T-helper 1 cell treated with Interleukin-12 subunit alpha and Interleukin-12 subunit beta and Interleukin-4 antibody, amounts not matched to agents 30 μg/mL and 1 μg/mL, for 36 hours (primary cell): ENCODE measurements at regions not wholly inside any gene's neighbourhood (a gene's known extent, or its start where the extent isn't known, plus 50 kb on each side); places are given as distances from the start of the nearest gene placed in this dataset.

Experiments
- H3K27ac Mint-ChIP-seq: one replicate; pipeline ENCODE4 v1.8.0; 2021; ENCODE audit warnings: mild to moderate bottlenecking, mixed read lengths
- H3K27me3 Mint-ChIP-seq: one replicate; pipeline ENCODE4 v1.8.0; 2021; ENCODE audit warnings: low read depth, mixed read lengths
- H3K36me3 Mint-ChIP-seq: one replicate; pipeline ENCODE4 v1.8.0; 2021; ENCODE audit warnings: low read depth, mixed read lengths
- H3K4me1 Mint-ChIP-seq: one replicate; pipeline ENCODE4 v1.8.0; 2021; ENCODE audit warnings: low read depth, mixed read lengths
- H3K4me3 Mint-ChIP-seq: one replicate; pipeline ENCODE4 v1.8.0; 2021; ENCODE audit warnings: mild to moderate bottlenecking, moderate library complexity, mixed read lengths
- H3K9me3 Mint-ChIP-seq: one replicate; pipeline ENCODE4 v1.8.0; 2021; ENCODE audit warnings: mixed read lengths

- no peaks in the 10 kb centered on the region for H3K4me1 Mint-ChIP-seq
- H3K9me3 Mint-ChIP-seq: peaks cover 28% of the 10 kb centered on the region
- no peak overlapping the region for H3K4me3 Mint-ChIP-seq
- no peaks in the 10 kb centered on the region for H3K36me3 Mint-ChIP-seq
- no peak overlapping the region for H3K27ac Mint-ChIP-seq
- peaks cover 7% of the 10 kb centered on the region for H3K27me3 Mint-ChIP-seq
These were observed 246.0 kb upstream of the MOCS1 start for GRCh38 chr6:40180271-40180670.

GRCh38 chr6:40179496-40179895 is 245.2 kb upstream of the MOCS1 start:
- Mint-ChIP-seq H3K27ac (no peak overlapping the region), H3K36me3 (no peaks in the 10 kb centered on the region), H3K4me3 (no peak overlapping the region), H3K4me1 (no peaks in the 10 kb centered on the region), H3K9me3 (peaks cover 21% of the 10 kb centered on the region), H3K27me3 (peaks cover 7% of the 10 kb centered on the region)

- no peak overlapping the region for H3K4me3 Mint-ChIP-seq
- peaks cover 4% of the 10 kb centered on the region for H3K9me3 Mint-ChIP-seq
- no peak overlapping the region for H3K27ac Mint-ChIP-seq
- no peaks in the 10 kb centered on the region for H3K36me3 Mint-ChIP-seq
- no peaks in the 10 kb centered on the region for H3K4me1 Mint-ChIP-seq
- H3K27me3 Mint-ChIP-seq: peaks cover 6% of the 10 kb centered on the region
These were observed 243.3 kb upstream of the MOCS1 start for GRCh38 chr6:40177598-40177997.

- H3K4me1 Mint-ChIP-seq: no peaks in the 10 kb centered on the region
- peak overlapping the region; percentile 16 for H3K27ac Mint-ChIP-seq
- H3K36me3 Mint-ChIP-seq: no peaks in the 10 kb centered on the region
- H3K27me3 Mint-ChIP-seq: peaks cover 3% of the 10 kb centered on the region
- H3K4me3 Mint-ChIP-seq: no peak overlapping the region
- no peaks in the 10 kb centered on the region for H3K9me3 Mint-ChIP-seq
These were observed 241.9 kb upstream of the MOCS1 start for GRCh38 chr6:40176152-40176551.

GRCh38 chr6:40172272-40172671 is 238.0 kb upstream of the MOCS1 start:
- Mint-ChIP-seq H3K27ac (no peak overlapping the region), H3K4me1 (no peaks in the 10 kb centered on the region), H3K9me3 (no peaks in the 10 kb centered on the region), H3K4me3 (no peak overlapping the region), H3K36me3 (no peaks in the 10 kb centered on the region), H3K27me3 (peaks cover under 1% of the 10 kb centered on the region)

GRCh38 chr6:40171343-40171742 is 237.1 kb upstream of the MOCS1 start:
- Mint-ChIP-seq H3K27me3 (no peaks in the 10 kb centered on the region), H3K27ac (no peak overlapping the region), H3K9me3 (no peaks in the 10 kb centered on the region), H3K4me3 (no peak overlapping the region), H3K4me1 (no peaks in the 10 kb centered on the region), H3K36me3 (no peaks in the 10 kb centered on the region)

GRCh38 chr6:40170856-40171255 is 236.6 kb upstream of the MOCS1 start:
- H3K9me3 Mint-ChIP-seq: no peaks in the 10 kb centered on the region
- no peaks in the 10 kb centered on the region for H3K4me1 Mint-ChIP-seq
- no peak overlapping the region for H3K4me3 Mint-ChIP-seq
- H3K36me3 Mint-ChIP-seq: no peaks in the 10 kb centered on the region
- H3K27me3 Mint-ChIP-seq: no peaks in the 10 kb centered on the region
- H3K27ac Mint-ChIP-seq: no peak overlapping the region

GRCh38 chr6:40169878-40170277 is 235.6 kb upstream of the MOCS1 start:
- Mint-ChIP-seq H3K27ac (no peak overlapping the region), H3K27me3 (no peaks in the 10 kb centered on the region), H3K4me3 (no peak overlapping the region), H3K4me1 (no peaks in the 10 kb centered on the region), H3K36me3 (no peaks in the 10 kb centered on the region), H3K9me3 (no peaks in the 10 kb centered on the region)

GRCh38 chr6:40166963-40167362 is 232.7 kb upstream of the MOCS1 start:
- H3K4me3 Mint-ChIP-seq: no peak overlapping the region
- no peak overlapping the region for H3K27ac Mint-ChIP-seq
- H3K4me1 Mint-ChIP-seq: no peaks in the 10 kb centered on the region
- H3K9me3 Mint-ChIP-seq: no peaks in the 10 kb centered on the region
- no peaks in the 10 kb centered on the region for H3K27me3 Mint-ChIP-seq
- H3K36me3 Mint-ChIP-seq: no peaks in the 10 kb centered on the region

- Mint-ChIP-seq H3K36me3 (no peaks in the 10 kb centered on the region), H3K27ac (no peak overlapping the region), H3K27me3 (no peaks in the 10 kb centered on the region), H3K4me3 (no peak overlapping the region), H3K9me3 (no peaks in the 10 kb centered on the region), H3K4me1 (no peaks in the 10 kb centered on the region)
These were observed 230.9 kb upstream of the MOCS1 start for GRCh38 chr6:40165036-40165709.

GRCh38 chr6:40164345-40164755 is 230.1 kb upstream of the MOCS1 start:
- no peak overlapping the region for H3K27ac Mint-ChIP-seq
- no peaks in the 10 kb centered on the region for H3K27me3 Mint-ChIP-seq
- H3K4me1 Mint-ChIP-seq: no peaks in the 10 kb centered on the region
- H3K36me3 Mint-ChIP-seq: no peaks in the 10 kb centered on the region
- H3K4me3 Mint-ChIP-seq: no peak overlapping the region
- no peaks in the 10 kb centered on the region for H3K9me3 Mint-ChIP-seq

GRCh38 chr6:40163924-40164323 is 229.7 kb upstream of the MOCS1 start:
- H3K9me3 Mint-ChIP-seq: no peaks in the 10 kb centered on the region
- H3K36me3 Mint-ChIP-seq: no peaks in the 10 kb centered on the region
- H3K4me3 Mint-ChIP-seq: no peak overlapping the region
- no peaks in the 10 kb centered on the region for H3K27me3 Mint-ChIP-seq
- no peaks in the 10 kb centered on the region for H3K4me1 Mint-ChIP-seq
- H3K27ac Mint-ChIP-seq: no peak overlapping the region

GRCh38 chr6:40162074-40162473 is 227.8 kb upstream of the MOCS1 start:
- no peak overlapping the region for H3K27ac Mint-ChIP-seq
- H3K36me3 Mint-ChIP-seq: no peaks in the 10 kb centered on the region
- no peaks in the 10 kb centered on the region for H3K4me1 Mint-ChIP-seq
- no peaks in the 10 kb centered on the region for H3K27me3 Mint-ChIP-seq
- H3K9me3 Mint-ChIP-seq: no peaks in the 10 kb centered on the region
- no peak overlapping the region for H3K4me3 Mint-ChIP-seq

- H3K4me3 Mint-ChIP-seq: no peak overlapping the region
- H3K27ac Mint-ChIP-seq: no peak overlapping the region
- no peaks in the 10 kb centered on the region for H3K9me3 Mint-ChIP-seq
- no peaks in the 10 kb centered on the region for H3K36me3 Mint-ChIP-seq
- no peaks in the 10 kb centered on the region for H3K4me1 Mint-ChIP-seq
- H3K27me3 Mint-ChIP-seq: no peaks in the 10 kb centered on the region
These were observed 226.6 kb upstream of the MOCS1 start for GRCh38 chr6:40160826-40161225.

GRCh38 chr6:40159865-40160264 is 225.6 kb upstream of the MOCS1 start:
- H3K4me3 Mint-ChIP-seq: no peak overlapping the region
- H3K9me3 Mint-ChIP-seq: no peaks in the 10 kb centered on the region
- no peaks in the 10 kb centered on the region for H3K4me1 Mint-ChIP-seq
- no peaks in the 10 kb centered on the region for H3K27me3 Mint-ChIP-seq
- H3K36me3 Mint-ChIP-seq: no peaks in the 10 kb centered on the region
- H3K27ac Mint-ChIP-seq: no peak overlapping the region
